ENCODE measurements at regions not wholly inside any gene's neighbourhood (a gene's known extent, or its start where the extent isn't known, plus 50 kb on each side); places are given as distances from the start of the nearest gene placed in this dataset.

DNA sequence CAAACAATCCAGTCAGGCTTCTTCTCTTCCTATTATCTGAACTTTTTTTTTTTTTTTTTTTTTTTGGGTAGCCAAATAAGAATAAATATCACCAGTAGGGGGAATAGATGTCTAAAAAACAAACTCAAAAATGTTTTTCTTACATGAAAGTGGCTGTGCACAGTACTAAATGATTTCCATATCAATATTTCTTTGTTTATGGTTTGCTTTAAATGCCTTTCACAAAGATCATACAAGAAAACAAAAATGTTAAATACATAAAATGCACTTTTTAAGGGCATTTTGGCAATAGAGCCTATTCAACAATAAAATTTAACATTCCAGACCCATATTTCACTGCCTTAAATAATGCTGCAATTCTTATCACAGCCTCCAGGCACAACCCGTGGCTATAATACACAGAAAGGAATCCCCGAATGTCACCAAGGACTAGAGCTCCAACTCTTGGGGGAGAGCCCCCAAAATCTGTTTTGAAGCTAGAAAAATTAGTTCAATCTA, 91.1 kb upstream of the TBCA start:
- TF ChIP-seq POLR2AphosphoS5 (IDR thresholded peaks at IDR 0.05; ENCODE audit: control insufficient read depth, insufficient read depth, low read depth, low read length) (no peak), MAFG (tag; conservative IDR thresholded peaks at IDR 0.05) (no peak), E2F5 (CRISPR knock-in tag; IDR thresholded peaks at IDR 0.05) (no peak), CBFB (CRISPR knock-in tag; IDR thresholded peaks at IDR 0.05) (no peak), POLR2A (conservative IDR thresholded peaks at IDR 0.05) (no peak), SMARCA4 (IDR thresholded peaks at IDR 0.05) (no peak)
- TF ChIP-seq, protein P1, sequence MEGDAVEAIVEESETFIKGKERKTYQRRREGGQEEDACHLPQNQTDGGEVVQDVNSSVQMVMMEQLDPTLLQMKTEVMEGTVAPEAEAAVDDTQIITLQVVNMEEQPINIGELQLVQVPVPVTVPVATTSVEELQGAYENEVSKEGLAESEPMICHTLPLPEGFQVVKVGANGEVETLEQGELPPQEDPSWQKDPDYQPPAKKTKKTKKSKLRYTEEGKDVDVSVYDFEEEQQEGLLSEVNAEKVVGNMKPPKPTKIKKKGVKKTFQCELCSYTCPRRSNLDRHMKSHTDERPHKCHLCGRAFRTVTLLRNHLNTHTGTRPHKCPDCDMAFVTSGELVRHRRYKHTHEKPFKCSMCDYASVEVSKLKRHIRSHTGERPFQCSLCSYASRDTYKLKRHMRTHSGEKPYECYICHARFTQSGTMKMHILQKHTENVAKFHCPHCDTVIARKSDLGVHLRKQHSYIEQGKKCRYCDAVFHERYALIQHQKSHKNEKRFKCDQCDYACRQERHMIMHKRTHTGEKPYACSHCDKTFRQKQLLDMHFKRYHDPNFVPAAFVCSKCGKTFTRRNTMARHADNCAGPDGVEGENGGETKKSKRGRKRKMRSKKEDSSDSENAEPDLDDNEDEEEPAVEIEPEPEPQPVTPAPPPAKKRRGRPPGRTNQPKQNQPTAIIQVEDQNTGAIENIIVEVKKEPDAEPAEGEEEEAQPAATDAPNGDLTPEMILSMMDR (IDR thresholded peaks at IDR 0.05 in 2 of 3, conservative IDR thresholded peaks at IDR 0.05 in 1 of 3; ENCODE audit: insufficient read depth in 2 of 3, low read depth in 1 of 3, low read length in 3 of 3): peak; percentile 15 to 36 (median 15); a peak in 3 of 6 replicates
